ENCODE measurements at regions not wholly inside any gene's neighbourhood (a gene's known extent, or its start where the extent isn't known, plus 50 kb on each side); places are given as distances from the start of the nearest gene placed in this dataset.
"Not testable (repeated sequence)": the region's sequence is repeated elsewhere in the genome, so short reads cannot be mapped to it uniquely, and the experiment has no call there.

- DNase-seq = no peak
These were observed 589.9 kb downstream of the MATN1 start for GRCh38 chr1:30133414-30134055.

GRCh38 chr1:30132602-30133286 is 590.6 kb downstream of the MATN1 start:
- no peak for DNase-seq

- DNase-seq = not testable (repeated sequence)
These were observed 592.8 kb downstream of the MATN1 start for GRCh38 chr1:30130566-30130965.

GRCh38 chr1:30130099-30130498 is 593.3 kb downstream of the MATN1 start:
- peak; percentile 51 for DNase-seq

GRCh38 chr1:30129421-30130055 is 593.8 kb downstream of the MATN1 start:
- no peak for DNase-seq

GRCh38 chr1:30129001-30129408 is 594.4 kb downstream of the MATN1 start:
- no peak for DNase-seq

GRCh38 chr1:30126848-30127247 is 596.5 kb downstream of the MATN1 start:
- DNase-seq = peak; percentile 46

- DNase-seq = no peak
These were observed 597.6 kb downstream of the MATN1 start for GRCh38 chr1:30125821-30126170.

- DNase-seq = no peak
These were observed 598.2 kb downstream of the MATN1 start for GRCh38 chr1:30125021-30125820.

GRCh38 chr1:30123896-30124295 is 599.5 kb downstream of the MATN1 start:
- DNase-seq = no peak

GRCh38 chr1:30123036-30123435 is 600.3 kb downstream of the MATN1 start:
- no peak for DNase-seq

GRCh38 chr1:30120245-30121000 is 603.0 kb downstream of the MATN1 start:
- DNase-seq = no peak

- no peak for DNase-seq
These were observed 605.7 kb downstream of the MATN1 start for GRCh38 chr1:30117685-30118084.

GRCh38 chr1:30111431-30111830 is 612.0 kb downstream of the MATN1 start:
- DNase-seq = peak; percentile 61

GRCh38 chr1:30110846-30111245 is 612.5 kb downstream of the MATN1 start:
- DNase-seq = no peak

GRCh38 chr1:30109853-30110252 is 613.5 kb downstream of the MATN1 start:
- no peak for DNase-seq

GRCh38 chr1:30108186-30108585 is 615.2 kb downstream of the MATN1 start:
- DNase-seq = no peak

- DNase-seq = peak; percentile 45
These were observed 617.3 kb downstream of the MATN1 start for GRCh38 chr1:30106125-30106524.

GRCh38 chr1:30104551-30104950 is 618.8 kb downstream of the MATN1 start:
- DNase-seq = no peak

- no peak for DNase-seq
These were observed 619.5 kb downstream of the MATN1 start for GRCh38 chr1:30103708-30104411.

GRCh38 chr1:30102605-30103004 is 620.8 kb downstream of the MATN1 start:
- no peak for DNase-seq

Measured in COR-L47 (cell line).